Activated CD8-positive, alpha-beta T cell treated with anti-CD3 and anti-CD28 coated beads for 36 hours (primary cell): ENCODE measurements at regions not wholly inside any gene's neighbourhood (a gene's known extent, or its start where the extent isn't known, plus 50 kb on each side); places are given as distances from the start of the nearest gene placed in this dataset.

Source experiments
- ATAC-seq: fragments of 200-7000 bp; cut with Tn5 transposase; one replicate; pipeline ENCODE4 v1.10.0; 2021; ENCODE audit warnings: mild to moderate bottlenecking, moderate library complexity
- CTCF ChIA-PET: fragments of 350-600 bp; sonication (Branson Sonifier 250); formaldehyde crosslinking; loops from one replicate; lab custom pipeline; 2021; ENCODE audit warnings: antibody characterized with exemption; lab: Charles Lee
- POLR2A ChIA-PET: fragments of 350-600 bp; sonication (Branson Sonifier 250); formaldehyde crosslinking; loops from one replicate; lab custom pipeline; 2021; ENCODE audit warnings: antibody characterized with exemption; lab: Charles Lee
- DNase-seq: peaks from one replicate; pipeline ENCODE4 v3.0.0-alpha.2; 2020
- H3K27ac Mint-ChIP-seq: one replicate; pipeline ENCODE4 v1.8.0; 2021; ENCODE audit warnings: mild to moderate bottlenecking, mixed read lengths
- H3K27me3 Mint-ChIP-seq: one replicate; pipeline ENCODE4 v1.8.0; 2021; ENCODE audit warnings: mixed read lengths
- H3K36me3 Mint-ChIP-seq: one replicate; pipeline ENCODE4 v1.8.0; 2021; ENCODE audit warnings: low read depth, mixed read lengths
- H3K4me1 Mint-ChIP-seq: one replicate; pipeline ENCODE4 v1.8.0; 2021; ENCODE audit warnings: low read depth, mixed read lengths
- H3K4me3 Mint-ChIP-seq: one replicate; pipeline ENCODE4 v1.8.0; 2021; ENCODE audit warnings: mild to moderate bottlenecking, moderate library complexity, mixed read lengths
- H3K9me3 Mint-ChIP-seq: one replicate; pipeline ENCODE4 v1.8.0; 2021; ENCODE audit warnings: mixed read lengths
- CTCF ChIP-seq: fragments of 200-600 bp; IDR thresholded peaks from one replicate; pipeline ENCODE4 v1.8.0; 2022; ENCODE audit warnings: antibody characterized with exemption, mild to moderate bottlenecking
- intact Hi-C: fragments of 100-400 bp; cut with micrococcal nuclease; formaldehyde crosslinking; loops from one replicate; pipeline ENCODE4 v1.10.0; 2022

GRCh38 chr5:98463676-98464075, 309.8 kb upstream of the RGMB start:
- ATAC-seq (no peak), DNase-seq (no peak)
- intact Hi-C loops = no loop called here
- no peak overlapping the region for H3K27ac Mint-ChIP-seq
- H3K36me3 Mint-ChIP-seq = no peaks in the 10 kb centered on the region
- no peak for TF ChIP-seq CTCF
- H3K4me3 Mint-ChIP-seq = no peak overlapping the region
- no peaks in the 10 kb centered on the region for H3K4me1 Mint-ChIP-seq
- H3K9me3 Mint-ChIP-seq = peaks cover 3% of the 10 kb centered on the region
- POLR2A ChIA-PET = no interaction called here
- H3K27me3 Mint-ChIP-seq = peaks cover 2% of the 10 kb centered on the region
- CTCF ChIA-PET = interaction anchor here (1.1 to 1.5 kb wide), 2 partner anchors 10 to 43 kb away, joined by 3 read pairs; no protein-coding TSS in a partner anchor

- DNase-seq (no peak), ATAC-seq (no peak)
- H3K27me3 Mint-ChIP-seq = peaks cover 2% of the 10 kb centered on the region
- no peak overlapping the region for H3K4me3 Mint-ChIP-seq
- ChIA-PET POLR2A (no interaction called here), CTCF (interaction anchor here (1.1 kb wide), 1 partner anchor 9 kb away, joined by 3 read pairs; no protein-coding TSS in a partner anchor)
- intact Hi-C loops = no loop called here
- no peak for TF ChIP-seq CTCF
- H3K27ac Mint-ChIP-seq = no peak overlapping the region
- no peaks in the 10 kb centered on the region for H3K4me1 Mint-ChIP-seq
- no peaks in the 10 kb centered on the region for H3K36me3 Mint-ChIP-seq
- H3K9me3 Mint-ChIP-seq = peaks cover 3% of the 10 kb centered on the region
Measured at GRCh38 chr5:98464737-98465330, 308.6 kb upstream of the RGMB start.

DNA sequence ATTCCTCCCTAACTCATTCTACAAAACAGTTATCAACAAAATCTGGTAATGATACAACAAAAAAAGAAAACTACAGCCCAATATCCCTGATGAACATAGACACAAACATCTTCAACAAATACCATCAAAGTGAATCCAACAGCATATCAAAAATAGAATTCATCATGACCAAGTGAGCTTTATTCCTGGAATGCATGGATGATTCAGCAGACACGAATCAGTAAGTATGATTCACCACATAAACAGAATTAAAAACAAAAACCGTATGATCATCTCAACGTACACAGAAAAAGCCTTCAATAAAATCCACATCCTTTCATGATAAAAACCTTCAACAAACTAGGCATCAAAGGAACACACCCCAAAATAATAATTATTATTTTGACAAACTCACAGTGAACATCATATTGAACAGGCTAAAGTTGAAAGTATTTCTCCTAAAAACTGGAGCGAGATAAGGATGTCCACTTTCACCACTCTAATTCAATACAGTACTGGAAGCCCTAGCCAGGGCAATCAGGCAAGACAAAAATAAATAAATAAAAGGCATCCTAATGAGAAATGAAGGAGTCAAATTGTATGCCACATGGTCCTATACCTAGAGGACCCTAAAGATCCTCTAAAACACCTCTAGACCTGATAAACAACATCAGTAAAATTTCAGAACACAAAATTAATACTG, 305.1 kb upstream of the RGMB start:
- no peak for TF ChIP-seq CTCF
- CTCF ChIA-PET = no interaction called here
- H3K27me3 Mint-ChIP-seq = no peaks in the 10 kb centered on the region
- intact Hi-C loops = no loop called here
- peaks cover 3% of the 10 kb centered on the region for H3K9me3 Mint-ChIP-seq
- no peak overlapping the region for H3K27ac Mint-ChIP-seq
- DNase-seq = no peak
- no peak for ATAC-seq
- no peak overlapping the region for H3K4me3 Mint-ChIP-seq
- POLR2A ChIA-PET = no interaction called here
- H3K4me1 Mint-ChIP-seq = no peaks in the 10 kb centered on the region
- no peaks in the 10 kb centered on the region for H3K36me3 Mint-ChIP-seq

DNA sequence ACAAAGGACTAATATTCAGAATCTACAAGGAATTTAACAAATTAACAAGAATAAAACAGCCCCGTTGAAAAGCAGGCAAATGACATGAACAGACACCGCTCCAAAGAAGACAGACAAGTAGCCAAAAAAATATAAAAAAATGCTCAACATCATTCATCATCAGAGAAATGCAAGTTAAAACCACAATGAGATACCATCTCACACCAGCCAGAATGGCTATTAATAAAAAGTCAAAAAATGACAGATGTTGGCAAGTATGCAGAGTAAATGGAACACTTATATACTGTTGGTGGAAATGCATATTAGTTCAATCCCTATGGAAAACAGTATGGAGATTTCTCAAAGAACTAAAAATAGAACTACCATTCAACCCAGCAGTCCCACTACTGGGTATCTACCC, 302.7 kb upstream of the RGMB start:
- DNase-seq (no peak), ATAC-seq (no peak)
- ChIA-PET CTCF (no interaction called here), POLR2A (no interaction called here)
- Mint-ChIP-seq H3K9me3 (peaks cover 3% of the 10 kb centered on the region), H3K4me1 (no peaks in the 10 kb centered on the region), H3K36me3 (no peaks in the 10 kb centered on the region), H3K4me3 (no peak overlapping the region), H3K27me3 (no peaks in the 10 kb centered on the region), H3K27ac (no peak overlapping the region)
- intact Hi-C loops = no loop called here
- no peak for TF ChIP-seq CTCF

DNA sequence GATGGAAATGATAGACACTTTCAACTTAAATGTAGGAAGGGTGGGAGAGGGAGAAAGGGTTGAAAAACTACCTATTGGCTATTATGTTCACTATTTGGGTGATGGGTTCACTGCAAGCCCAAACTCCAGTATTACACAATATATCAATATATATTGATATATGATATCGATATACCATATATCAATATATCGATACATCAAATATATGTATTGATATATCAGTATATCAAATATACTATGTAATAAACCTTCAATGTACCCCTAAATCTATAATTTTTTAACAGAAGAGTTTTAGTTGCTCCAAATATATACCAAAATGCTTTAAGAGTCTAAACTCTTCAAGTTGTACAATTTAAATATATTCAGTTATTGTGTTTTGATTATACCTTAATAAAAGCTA, 302.0 kb upstream of the RGMB start:
- intact Hi-C loops = no loop called here
- peaks cover 3% of the 10 kb centered on the region for H3K9me3 Mint-ChIP-seq
- ATAC-seq (no peak), DNase-seq (no peak)
- no peaks in the 10 kb centered on the region for H3K4me1 Mint-ChIP-seq
- no peak overlapping the region for H3K4me3 Mint-ChIP-seq
- H3K27me3 Mint-ChIP-seq = no peaks in the 10 kb centered on the region
- CTCF ChIA-PET = no interaction called here
- TF ChIP-seq CTCF = no peak
- POLR2A ChIA-PET = no interaction called here
- no peak overlapping the region for H3K27ac Mint-ChIP-seq
- no peaks in the 10 kb centered on the region for H3K36me3 Mint-ChIP-seq
